Keratinocyte (primary cell): ENCODE measurements at regions not wholly inside any gene's neighbourhood (a gene's known extent, or its start where the extent isn't known, plus 50 kb on each side); places are given as distances from the start of the nearest gene placed in this dataset.

ENCODE experiments used
- EZH2 ChIP-seq: IDR thresholded peaks from one replicate; pipeline ENCODE4 v1.6.1; 2012; ENCODE audit warnings: inconsistent platforms, mild to moderate bottlenecking, low read length, moderate library complexity
- TF ChIP-seq, protein P1 (sequence below), 3 experiments: IDR thresholded peaks in 1 of 3; conservative IDR thresholded peaks in 1 of 3; optimal IDR thresholded peaks in 1 of 3; 2 replicates in 2 of 3; 3 replicates in 1 of 3; pipeline versions ENCODE3 to v1.5.1; 2011; ENCODE audit warnings: low read length in 3 of 3, mild to moderate bottlenecking in 3 of 3, moderate library complexity in 2 of 3, control low read depth in 1 of 3, inconsistent platforms in 1 of 3; ENCODE audit not compliant: insufficient read depth in 2 of 3; ENCODE audit errors: extremely low read depth in 1 of 3

DNA sequence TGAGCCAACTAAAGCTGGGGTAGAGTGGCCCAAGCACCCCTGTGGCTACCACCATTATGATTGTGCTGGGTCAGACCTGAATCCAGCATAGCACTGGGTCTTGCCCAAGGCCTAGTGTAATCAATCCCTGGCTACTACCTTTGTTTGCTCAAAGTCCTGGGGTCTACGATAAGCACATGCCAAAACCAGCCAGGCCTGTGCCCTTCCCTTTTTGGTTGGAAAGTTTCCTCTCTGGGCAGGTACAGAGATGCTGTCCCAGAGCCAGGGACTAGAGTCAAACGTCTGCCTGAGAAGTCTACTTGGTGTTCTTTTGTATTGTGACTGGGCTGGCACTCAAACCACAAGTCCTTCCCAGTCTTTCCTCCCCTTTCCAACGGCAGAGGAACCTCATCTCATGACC, 371.5 kb upstream of the MAGEC2 start:
- TF ChIP-seq, protein P1, sequence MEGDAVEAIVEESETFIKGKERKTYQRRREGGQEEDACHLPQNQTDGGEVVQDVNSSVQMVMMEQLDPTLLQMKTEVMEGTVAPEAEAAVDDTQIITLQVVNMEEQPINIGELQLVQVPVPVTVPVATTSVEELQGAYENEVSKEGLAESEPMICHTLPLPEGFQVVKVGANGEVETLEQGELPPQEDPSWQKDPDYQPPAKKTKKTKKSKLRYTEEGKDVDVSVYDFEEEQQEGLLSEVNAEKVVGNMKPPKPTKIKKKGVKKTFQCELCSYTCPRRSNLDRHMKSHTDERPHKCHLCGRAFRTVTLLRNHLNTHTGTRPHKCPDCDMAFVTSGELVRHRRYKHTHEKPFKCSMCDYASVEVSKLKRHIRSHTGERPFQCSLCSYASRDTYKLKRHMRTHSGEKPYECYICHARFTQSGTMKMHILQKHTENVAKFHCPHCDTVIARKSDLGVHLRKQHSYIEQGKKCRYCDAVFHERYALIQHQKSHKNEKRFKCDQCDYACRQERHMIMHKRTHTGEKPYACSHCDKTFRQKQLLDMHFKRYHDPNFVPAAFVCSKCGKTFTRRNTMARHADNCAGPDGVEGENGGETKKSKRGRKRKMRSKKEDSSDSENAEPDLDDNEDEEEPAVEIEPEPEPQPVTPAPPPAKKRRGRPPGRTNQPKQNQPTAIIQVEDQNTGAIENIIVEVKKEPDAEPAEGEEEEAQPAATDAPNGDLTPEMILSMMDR (optimal IDR thresholded peaks at IDR 0.05 in 1 of 3, IDR thresholded peaks at IDR 0.05 in 1 of 3, conservative IDR thresholded peaks at IDR 0.05 in 1 of 3; ENCODE audit: extremely low read depth in 1 of 3, insufficient read depth in 2 of 3, low read length in 3 of 3), result no peak
- no peak for TF ChIP-seq EZH2
